Large intestine (tissue), 3 donors: ENCODE measurements at regions not wholly inside any gene's neighbourhood (a gene's known extent, or its start where the extent isn't known, plus 50 kb on each side); places are given as distances from the start of the nearest gene placed in this dataset.
"Not testable (repeated sequence)": the region's sequence is repeated elsewhere in the genome, so short reads cannot be mapped to it uniquely, and the experiment has no call there.

Source experiments
- DNase-seq, 2 donors: peaks; one replicate each; pipeline versions ENCODE4 v3.0.0 to v3.0.0-alpha.2; 2013
- H3K27ac ChIP-seq: one replicate; pipeline ENCODE4 v1.5.1; 2013; ENCODE audit warnings: low read length
- H3K27me3 ChIP-seq: 2 replicates; pipeline ENCODE4 v1.6.1; 2013; ENCODE audit warnings: low read length; ENCODE audit not compliant: control insufficient read depth, insufficient read depth
- H3K36me3 ChIP-seq: 2 replicates; pipeline ENCODE4 v1.6.1; 2013; ENCODE audit warnings: low read length; ENCODE audit not compliant: control insufficient read depth, insufficient read depth
- H3K4me1 ChIP-seq: one replicate; pipeline ENCODE4 v1.6.1; 2013; ENCODE audit warnings: low read length; ENCODE audit not compliant: control insufficient read depth, insufficient read depth
- H3K4me3 ChIP-seq: one replicate; pipeline ENCODE4 v1.5.1; 2013; ENCODE audit warnings: low read length
- H3K9me3 ChIP-seq: one replicate; pipeline ENCODE4 v1.6.1; 2013; ENCODE audit warnings: mild to moderate bottlenecking, low read depth, low read length, moderate library complexity; ENCODE audit not compliant: control insufficient read depth
- WGBS: methylation state at CpG from one replicate; pipeline ENCODE4 v1.1.5; 2013; ENCODE audit warnings: low lambda C conversion rate; ENCODE audit not compliant: insufficient coverage; 5-methylcytosine and 5-hydroxymethylcytosine counted together

DNA sequence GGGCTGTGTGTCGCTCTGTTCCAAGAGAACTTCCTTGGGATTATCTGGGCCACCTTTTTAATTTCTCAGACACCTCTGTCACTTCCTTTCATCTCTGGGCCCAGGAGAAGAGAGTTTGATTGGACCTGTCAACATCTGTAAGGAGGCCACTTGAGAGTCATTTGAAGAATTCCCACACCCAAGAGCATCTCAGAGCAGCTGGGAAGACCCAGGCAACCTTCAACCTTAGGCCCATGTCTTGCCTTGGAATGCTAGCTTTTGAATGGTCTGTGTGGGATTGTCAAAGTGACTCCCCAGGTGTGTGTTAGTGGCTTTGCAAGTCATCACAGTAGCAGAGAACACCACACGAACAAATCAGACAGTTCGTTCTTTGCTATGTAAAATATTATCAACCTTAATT is 280.3 kb downstream of the CYRIA start:
- peaks cover 3% of the 10 kb centered on the region for H3K4me1 ChIP-seq
- H3K27me3 ChIP-seq, result no peaks in the 10 kb centered on the region
- H3K27ac ChIP-seq, result no peak overlapping the region
- WGBS, result no CpG with 5 or more reads among the region's 3 CpGs
- DNase-seq, result no peak
- no peak overlapping the region for H3K4me3 ChIP-seq
- no peaks in the 10 kb centered on the region for H3K36me3 ChIP-seq
- H3K9me3 ChIP-seq, result no peaks in the 10 kb centered on the region

DNA sequence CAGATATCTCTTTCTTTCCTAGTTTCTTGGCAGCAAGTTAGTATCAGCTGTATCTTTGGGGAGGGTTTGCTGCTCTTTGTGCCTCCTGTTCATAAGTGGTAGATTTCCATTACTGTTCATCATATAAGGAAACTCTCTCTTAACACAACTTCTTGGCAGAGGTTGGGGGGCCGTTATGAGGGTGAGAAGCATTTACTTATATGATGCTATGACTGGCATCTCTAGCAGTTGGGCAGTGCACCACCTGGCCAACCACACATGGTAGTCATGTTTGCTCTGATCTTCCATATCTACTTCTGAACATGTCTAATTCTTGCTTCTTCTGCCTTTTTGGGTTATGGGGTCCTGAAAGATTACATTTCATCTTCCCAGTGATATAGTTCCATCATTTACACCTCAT is 282.2 kb downstream of the CYRIA start:
- Histone ChIP-seq H3K9me3 (no peaks in the 10 kb centered on the region), H3K4me3 (no peak overlapping the region), H3K27me3 (no peaks in the 10 kb centered on the region), H3K27ac (no peak overlapping the region), H3K4me1 (peaks cover 3% of the 10 kb centered on the region), H3K36me3 (no peaks in the 10 kb centered on the region)
- no peak for DNase-seq
- no CpG with 5 or more reads among the region's 1 CpG for WGBS

- H3K4me1 ChIP-seq, result peaks cover 3% of the 10 kb centered on the region
- no peaks in the 10 kb centered on the region for H3K27me3 ChIP-seq
- WGBS, result 100% methylated on average over 2 of the region's 7 CpGs
- H3K9me3 ChIP-seq, result no peaks in the 10 kb centered on the region
- no peak overlapping the region for H3K27ac ChIP-seq
- no peak overlapping the region for H3K4me3 ChIP-seq
- DNase-seq, result no peak
- H3K36me3 ChIP-seq, result no peaks in the 10 kb centered on the region
Measured at GRCh38 chr2:16382451-16382850, 283.2 kb downstream of the CYRIA start.

DNA sequence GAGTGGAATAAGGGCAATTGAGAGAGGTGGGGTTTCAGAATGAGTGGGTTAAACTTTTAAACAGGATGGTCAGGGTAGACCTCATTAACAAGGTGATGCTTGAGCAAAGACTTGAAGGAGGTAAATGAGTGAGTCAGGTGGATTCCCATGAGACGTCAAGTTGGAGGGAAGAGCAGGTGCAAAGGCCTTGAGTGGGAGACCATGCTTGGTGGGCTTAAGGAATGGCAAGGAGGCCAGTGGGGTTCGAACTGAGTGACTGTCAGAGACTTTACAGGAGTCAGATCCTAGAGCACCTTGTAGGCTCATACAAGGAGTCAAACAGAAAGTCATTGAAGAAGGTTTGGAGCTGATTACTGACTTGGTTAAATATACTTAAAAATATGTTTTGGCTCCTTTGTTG is 284.1 kb downstream of the CYRIA start:
- Histone ChIP-seq H3K4me3 (no peak overlapping the region), H3K9me3 (no peaks in the 10 kb centered on the region), H3K27me3 (no peaks in the 10 kb centered on the region), H3K36me3 (no peaks in the 10 kb centered on the region), H3K4me1 (peaks cover 2% of the 10 kb centered on the region), H3K27ac (no peak overlapping the region)
- 80% methylated on average over 1 of the region's 2 CpGs for WGBS
- no peak for DNase-seq

DNA sequence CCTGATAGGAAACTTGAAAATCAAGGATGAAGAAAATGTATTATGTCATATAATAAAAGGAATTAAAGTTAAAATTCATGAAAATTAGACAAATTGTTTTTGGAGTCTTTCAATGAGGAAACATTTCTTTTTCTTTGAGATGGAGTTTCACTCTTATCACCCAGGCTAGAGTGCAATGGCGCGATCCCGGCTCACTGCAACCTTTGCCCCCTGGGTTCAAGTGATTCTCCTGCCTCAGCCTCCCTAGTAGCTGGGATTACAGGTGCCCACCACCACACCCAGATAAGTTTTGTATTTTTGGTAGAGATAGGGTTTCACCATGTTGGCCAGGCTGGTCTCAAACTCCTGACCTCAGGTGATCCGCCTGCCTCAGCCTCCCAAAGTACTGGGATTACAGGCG is 285.7 kb downstream of the CYRIA start:
- not testable (repeated sequence) for H3K4me1 ChIP-seq, H3K27me3 ChIP-seq, H3K27ac ChIP-seq, H3K36me3 ChIP-seq, DNase-seq, H3K4me3 ChIP-seq, H3K9me3 ChIP-seq
- WGBS, result no CpG with 5 or more reads among the region's 5 CpGs

- H3K4me1 ChIP-seq, result not testable (repeated sequence)
- WGBS, result no CpG with 5 or more reads among the region's 5 CpGs
Measured at GRCh38 chr2:16379061-16379460, 286.6 kb downstream of the CYRIA start.

DNA sequence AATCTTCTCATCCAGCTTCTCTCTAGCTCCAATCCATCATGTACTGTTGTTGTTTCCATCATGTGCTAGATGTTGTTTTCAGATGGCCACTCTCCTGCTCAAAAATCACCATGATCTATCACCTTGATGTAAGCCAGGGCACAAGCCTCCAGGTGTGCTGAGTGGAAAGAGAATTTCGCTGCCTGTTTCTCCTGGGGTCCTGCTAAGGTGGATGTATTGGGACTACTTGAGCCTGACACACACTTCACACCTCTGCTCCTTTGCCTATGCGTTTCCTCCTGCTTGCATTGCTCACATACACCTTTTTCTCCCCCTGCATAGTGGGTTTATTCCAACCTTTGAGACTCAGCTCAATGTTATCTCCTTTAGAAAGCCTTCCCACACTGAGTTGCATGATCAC is 287.6 kb downstream of the CYRIA start:
- Histone ChIP-seq H3K4me1 (no peaks in the 10 kb centered on the region), H3K27me3 (no peaks in the 10 kb centered on the region), H3K27ac (no peak overlapping the region), H3K9me3 (no peaks in the 10 kb centered on the region), H3K4me3 (no peak overlapping the region), H3K36me3 (no peaks in the 10 kb centered on the region)
- WGBS, result no CpG with 5 or more reads among the region's 2 CpGs
- no peak for DNase-seq

More at GRCh38 chr2:16379061-16379460, 286.6 kb downstream of the CYRIA start:
- not testable (repeated sequence) for H3K27ac ChIP-seq, H3K36me3 ChIP-seq, H3K4me3 ChIP-seq, H3K9me3 ChIP-seq, H3K27me3 ChIP-seq, DNase-seq

DNA sequence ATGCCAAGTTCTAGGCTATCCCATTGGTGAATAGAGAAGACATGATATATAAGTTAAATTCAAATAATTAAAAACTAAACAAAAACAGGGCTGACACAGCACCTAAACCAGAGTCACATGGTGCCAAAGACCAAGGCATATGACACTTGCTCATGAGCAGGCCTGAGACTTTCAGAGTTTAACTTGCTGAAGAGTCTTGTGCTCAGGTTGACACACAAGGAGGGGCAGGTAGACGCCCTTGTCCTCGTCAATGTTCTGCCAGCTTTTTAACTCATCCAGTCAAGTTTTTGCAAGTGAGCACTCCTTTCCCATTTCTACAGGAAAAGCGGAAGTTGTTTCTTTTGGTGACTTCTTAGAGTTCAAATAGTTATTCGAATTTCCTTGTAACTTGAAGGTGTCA is 289.7 kb downstream of the CYRIA start:
- no CpG with 5 or more reads among the region's 4 CpGs for WGBS
- Histone ChIP-seq H3K4me3 (no peak overlapping the region), H3K9me3 (no peaks in the 10 kb centered on the region), H3K4me1 (no peaks in the 10 kb centered on the region), H3K27ac (no peak overlapping the region), H3K36me3 (no peaks in the 10 kb centered on the region), H3K27me3 (no peaks in the 10 kb centered on the region)
- DNase-seq, result no peak

DNA sequence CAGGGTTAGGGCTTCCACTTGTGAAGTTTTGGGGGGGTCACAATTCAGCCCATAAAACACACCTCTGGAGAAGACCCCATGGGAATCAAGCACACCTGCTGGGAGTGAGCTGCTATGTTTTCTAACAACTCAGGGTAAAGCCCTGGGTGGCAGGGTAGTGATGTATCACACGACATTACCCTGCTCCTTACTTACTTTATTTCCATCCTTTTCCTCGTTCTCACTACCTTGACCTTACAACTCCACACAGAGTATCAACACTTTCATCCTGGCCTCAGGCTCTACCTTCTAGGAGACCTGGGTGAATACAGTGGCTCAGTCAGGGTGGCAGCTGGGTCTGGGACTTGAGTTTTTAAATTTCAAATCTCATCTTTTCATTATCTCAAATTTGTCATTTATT is 290.3 kb downstream of the CYRIA start:
- Histone ChIP-seq H3K36me3 (no peaks in the 10 kb centered on the region), H3K4me1 (no peaks in the 10 kb centered on the region), H3K9me3 (no peaks in the 10 kb centered on the region), H3K4me3 (no peak overlapping the region), H3K27ac (no peak overlapping the region), H3K27me3 (no peaks in the 10 kb centered on the region)
- no peak for DNase-seq
- 100% methylated on average over 1 of the region's 2 CpGs for whole genome bisulfite sequencing

GRCh38 chr2:16374671-16375070 is 291.0 kb downstream of the CYRIA start:
- H3K9me3 ChIP-seq, result no peaks in the 10 kb centered on the region
- 100% methylated on average over 1 of the region's 6 CpGs for WGBS

DNA sequence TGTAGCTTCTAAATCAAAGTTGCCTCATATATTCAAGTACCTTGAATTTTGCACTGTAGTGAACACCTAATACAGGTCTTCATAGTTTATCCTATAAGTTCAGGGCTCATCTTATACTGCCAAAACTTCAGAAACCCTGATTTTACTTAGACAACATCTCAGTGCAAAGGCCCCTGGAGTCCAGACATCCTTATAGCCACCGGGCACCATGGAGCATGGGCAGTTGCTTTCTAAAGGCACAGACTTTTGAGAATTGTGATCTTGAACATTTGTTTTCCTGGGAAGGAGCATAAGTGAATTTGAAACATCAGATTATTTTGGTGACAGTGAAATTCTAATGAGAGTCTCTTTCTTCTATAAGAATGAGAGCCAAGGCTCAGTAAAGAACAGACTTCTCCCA is 292.3 kb downstream of the CYRIA start:
- Histone ChIP-seq H3K9me3 (no peaks in the 10 kb centered on the region), H3K27me3 (no peaks in the 10 kb centered on the region), H3K4me3 (no peak overlapping the region), H3K27ac (no peak overlapping the region), H3K4me1 (no peaks in the 10 kb centered on the region), H3K36me3 (no peaks in the 10 kb centered on the region)
- no CpG with 5 or more reads among the region's 1 CpG for WGBS
- no peak for DNase-seq

More at GRCh38 chr2:16374671-16375070, 291.0 kb downstream of the CYRIA start:
- Histone ChIP-seq H3K4me3 (no peak overlapping the region), H3K4me1 (no peaks in the 10 kb centered on the region), H3K27me3 (no peaks in the 10 kb centered on the region), H3K36me3 (no peaks in the 10 kb centered on the region), H3K27ac (no peak overlapping the region)
- DNase-seq, result no peak
